ENCODE measurements at regions not wholly inside any gene's neighbourhood (a gene's known extent, or its start where the extent isn't known, plus 50 kb on each side); places are given as distances from the start of the nearest gene placed in this dataset.

DNA sequence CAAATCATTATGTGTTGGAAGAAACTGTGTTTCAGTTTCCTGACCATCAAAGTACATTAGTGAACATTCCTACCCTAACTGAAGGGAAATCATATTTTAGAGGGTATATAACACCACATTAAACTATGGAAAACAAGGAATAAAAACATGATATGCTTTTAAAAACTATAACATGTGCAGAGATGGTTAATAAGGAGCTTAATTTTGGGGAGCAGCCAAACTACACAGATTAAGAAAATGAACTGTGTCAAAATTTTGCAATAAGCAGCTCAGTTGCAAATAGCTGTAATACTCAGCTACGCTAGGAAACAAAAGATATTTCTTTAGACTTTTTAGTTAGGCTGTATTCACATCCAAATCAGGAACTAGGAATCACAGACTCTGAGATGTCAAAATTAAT is 1115.7 kb upstream of the CELF2 start:
- TF ChIP-seq CTCF (IDR thresholded peaks at IDR 0.05; ENCODE audit: insufficient read depth, low read length) (no peak), GABPA (IDR thresholded peaks at IDR 0.05; ENCODE audit: low read depth) (no peak)

Data from HL-60 (cell line).